ENCODE measurements at regions not wholly inside any gene's neighbourhood (a gene's known extent, or its start where the extent isn't known, plus 50 kb on each side); places are given as distances from the start of the nearest gene placed in this dataset.

DNA sequence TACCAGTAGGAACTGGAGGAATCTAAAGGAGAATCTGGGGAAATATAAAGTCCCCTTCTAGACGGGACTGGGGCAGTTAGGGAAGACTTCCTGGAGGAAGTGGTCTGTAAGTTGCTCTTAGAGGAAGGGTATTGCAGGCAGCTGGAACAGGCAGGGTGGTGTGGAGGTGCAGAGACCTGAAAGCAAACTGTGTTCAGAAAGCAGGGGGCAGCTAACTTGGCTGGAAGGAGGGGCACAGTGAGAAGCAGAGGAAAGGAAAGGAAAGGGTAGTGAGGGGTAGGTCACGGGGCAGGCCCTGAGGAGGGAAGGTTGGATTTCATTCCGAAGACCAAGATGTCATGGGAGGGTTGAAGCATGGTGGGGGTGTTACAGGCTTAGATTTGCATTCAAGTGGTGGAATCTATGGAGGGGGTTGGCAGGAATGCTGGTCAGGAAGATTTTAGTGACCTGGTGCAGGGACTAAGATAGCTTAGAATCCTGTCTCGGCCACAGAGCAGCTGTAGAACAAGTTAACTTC, 240.7 kb downstream of the FOXD2 start:
- no peaks in the 10 kb centered on the region for H3K4me1 Mint-ChIP-seq
- ATAC-seq: no peak
- Histone ChIP-seq H3K27ac (ENCODE audit: low read length) (no peak overlapping the region), H3K27me3 (ENCODE audit: control insufficient read depth, insufficient read depth, low read length) (no peaks in the 10 kb centered on the region), H3K36me3 (ENCODE audit: control insufficient read depth, insufficient read depth, low read length) (no peaks in the 10 kb centered on the region), H3K9me3 (ENCODE audit: control insufficient read depth, insufficient read depth, low read length) (no peaks in the 10 kb centered on the region), H3K4me3 (ENCODE audit: low read length) (no peak overlapping the region), H3K4me1 (ENCODE audit: control insufficient read depth, insufficient read depth, low read length) (no peaks in the 10 kb centered on the region)
- no peak overlapping the region for H3K27ac Mint-ChIP-seq
- intact Hi-C loops (cut with micrococcal nuclease): no loop called here
- TF ChIP-seq, protein P1, sequence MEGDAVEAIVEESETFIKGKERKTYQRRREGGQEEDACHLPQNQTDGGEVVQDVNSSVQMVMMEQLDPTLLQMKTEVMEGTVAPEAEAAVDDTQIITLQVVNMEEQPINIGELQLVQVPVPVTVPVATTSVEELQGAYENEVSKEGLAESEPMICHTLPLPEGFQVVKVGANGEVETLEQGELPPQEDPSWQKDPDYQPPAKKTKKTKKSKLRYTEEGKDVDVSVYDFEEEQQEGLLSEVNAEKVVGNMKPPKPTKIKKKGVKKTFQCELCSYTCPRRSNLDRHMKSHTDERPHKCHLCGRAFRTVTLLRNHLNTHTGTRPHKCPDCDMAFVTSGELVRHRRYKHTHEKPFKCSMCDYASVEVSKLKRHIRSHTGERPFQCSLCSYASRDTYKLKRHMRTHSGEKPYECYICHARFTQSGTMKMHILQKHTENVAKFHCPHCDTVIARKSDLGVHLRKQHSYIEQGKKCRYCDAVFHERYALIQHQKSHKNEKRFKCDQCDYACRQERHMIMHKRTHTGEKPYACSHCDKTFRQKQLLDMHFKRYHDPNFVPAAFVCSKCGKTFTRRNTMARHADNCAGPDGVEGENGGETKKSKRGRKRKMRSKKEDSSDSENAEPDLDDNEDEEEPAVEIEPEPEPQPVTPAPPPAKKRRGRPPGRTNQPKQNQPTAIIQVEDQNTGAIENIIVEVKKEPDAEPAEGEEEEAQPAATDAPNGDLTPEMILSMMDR (IDR thresholded peaks at IDR 0.05): no peak
- 79% methylated on average over 4 of the region's 4 CpGs for WGBS (ENCODE audit: insufficient coverage)
- no peaks in the 10 kb centered on the region for H3K9me3 Mint-ChIP-seq
- peaks cover under 1 to 18% of the 10 kb centered on the region in 2 donors for H3K27me3 Mint-ChIP-seq (ENCODE audit: low read depth in 2 of 2)
- no peak overlapping the region for H3K4me3 Mint-ChIP-seq
- no peaks in the 10 kb centered on the region for H3K36me3 Mint-ChIP-seq
- DNase-seq: no peak

DNA sequence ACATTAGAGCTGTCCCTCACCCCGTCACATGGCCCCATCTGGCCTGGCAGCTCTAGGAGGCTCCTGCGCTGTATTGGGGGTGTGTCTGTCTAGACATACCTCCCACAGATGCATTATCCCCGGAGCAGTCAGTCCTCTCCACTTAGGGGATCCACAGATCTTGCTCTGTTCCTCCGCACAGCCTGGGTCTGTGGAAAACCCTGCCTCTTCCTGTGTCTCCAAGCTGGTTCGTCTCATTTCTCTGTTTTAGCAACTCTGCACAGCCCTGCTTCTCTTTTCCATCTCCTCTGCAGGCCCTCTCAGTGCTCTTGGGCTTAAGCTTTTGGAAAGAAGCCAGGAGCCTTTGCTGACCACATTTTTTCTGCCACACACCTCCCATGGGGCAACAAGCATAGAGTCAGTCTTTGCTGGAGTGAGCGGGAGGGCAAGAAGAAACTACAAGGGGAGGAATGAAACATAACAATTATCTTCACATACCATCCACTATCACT, 241.5 kb downstream of the FOXD2 start:
- H3K27me3 Mint-ChIP-seq (ENCODE audit: low read depth in 2 of 2): peaks cover 0 to 21% of the 10 kb centered on the region in 2 donors
- no peaks in the 10 kb centered on the region for H3K36me3 ChIP-seq (ENCODE audit: control insufficient read depth, insufficient read depth, low read length)
- TF ChIP-seq, protein P1 (IDR thresholded peaks at IDR 0.05): no peak
- WGBS (ENCODE audit: insufficient coverage): 47% methylated on average over 4 of the region's 6 CpGs
- no peak overlapping the region for H3K27ac ChIP-seq (ENCODE audit: low read length)
- H3K36me3 Mint-ChIP-seq: no peaks in the 10 kb centered on the region
- H3K4me1 Mint-ChIP-seq: no peaks in the 10 kb centered on the region
- intact Hi-C loops (cut with micrococcal nuclease): no loop called here
- no peak overlapping the region for H3K27ac Mint-ChIP-seq
- H3K4me3 ChIP-seq (ENCODE audit: low read length): no peak overlapping the region
- no peaks in the 10 kb centered on the region for H3K27me3 ChIP-seq (ENCODE audit: control insufficient read depth, insufficient read depth, low read length)
- H3K9me3 Mint-ChIP-seq: no peaks in the 10 kb centered on the region
- H3K4me1 ChIP-seq (ENCODE audit: control insufficient read depth, insufficient read depth, low read length): no peaks in the 10 kb centered on the region
- no peak overlapping the region for H3K4me3 Mint-ChIP-seq
- no peaks in the 10 kb centered on the region for H3K9me3 ChIP-seq (ENCODE audit: control insufficient read depth, insufficient read depth, low read length)
- ATAC-seq: no peak
- no peak for DNase-seq

DNA sequence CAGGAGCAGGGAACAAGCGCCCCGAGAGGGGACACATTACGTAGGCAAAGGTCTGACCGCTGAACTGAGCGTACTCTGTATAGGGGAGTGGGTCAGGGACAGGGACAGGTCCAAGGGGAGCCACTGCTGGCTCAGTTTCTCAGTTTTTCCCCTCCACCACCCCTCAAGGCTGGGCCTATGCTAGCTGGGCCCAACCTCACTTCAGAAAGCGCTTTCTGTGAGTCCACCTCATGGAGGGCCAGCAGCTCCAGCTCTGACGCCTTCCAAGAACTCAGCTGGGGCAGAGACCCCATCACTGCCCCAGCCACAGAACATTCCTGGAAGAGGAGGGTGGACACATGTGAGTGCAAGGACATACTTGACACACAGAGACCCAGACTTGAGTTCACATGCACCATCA, 242.0 kb downstream of the FOXD2 start:
- no peak overlapping the region for H3K4me3 Mint-ChIP-seq
- H3K4me3 ChIP-seq (ENCODE audit: low read length): no peak overlapping the region
- no peak overlapping the region for H3K27ac ChIP-seq (ENCODE audit: low read length)
- 88% methylated on average over 7 of the region's 7 CpGs for WGBS (ENCODE audit: insufficient coverage)
- H3K9me3 Mint-ChIP-seq: no peaks in the 10 kb centered on the region
- DNase-seq (no peak), ATAC-seq (no peak)
- no peaks in the 10 kb centered on the region for H3K36me3 Mint-ChIP-seq
- H3K4me1 ChIP-seq (ENCODE audit: control insufficient read depth, insufficient read depth, low read length): no peaks in the 10 kb centered on the region
- H3K27me3 ChIP-seq (ENCODE audit: control insufficient read depth, insufficient read depth, low read length): no peaks in the 10 kb centered on the region
- TF ChIP-seq, protein P1 (IDR thresholded peaks at IDR 0.05): no peak
- H3K9me3 ChIP-seq (ENCODE audit: control insufficient read depth, insufficient read depth, low read length): no peaks in the 10 kb centered on the region
- H3K27me3 Mint-ChIP-seq (ENCODE audit: low read depth in 2 of 2): peaks cover 0 to 21% of the 10 kb centered on the region in 2 donors
- no peak overlapping the region for H3K27ac Mint-ChIP-seq
- intact Hi-C loops (cut with micrococcal nuclease): no loop called here
- no peaks in the 10 kb centered on the region for H3K36me3 ChIP-seq (ENCODE audit: control insufficient read depth, insufficient read depth, low read length)
- H3K4me1 Mint-ChIP-seq: no peaks in the 10 kb centered on the region

DNA sequence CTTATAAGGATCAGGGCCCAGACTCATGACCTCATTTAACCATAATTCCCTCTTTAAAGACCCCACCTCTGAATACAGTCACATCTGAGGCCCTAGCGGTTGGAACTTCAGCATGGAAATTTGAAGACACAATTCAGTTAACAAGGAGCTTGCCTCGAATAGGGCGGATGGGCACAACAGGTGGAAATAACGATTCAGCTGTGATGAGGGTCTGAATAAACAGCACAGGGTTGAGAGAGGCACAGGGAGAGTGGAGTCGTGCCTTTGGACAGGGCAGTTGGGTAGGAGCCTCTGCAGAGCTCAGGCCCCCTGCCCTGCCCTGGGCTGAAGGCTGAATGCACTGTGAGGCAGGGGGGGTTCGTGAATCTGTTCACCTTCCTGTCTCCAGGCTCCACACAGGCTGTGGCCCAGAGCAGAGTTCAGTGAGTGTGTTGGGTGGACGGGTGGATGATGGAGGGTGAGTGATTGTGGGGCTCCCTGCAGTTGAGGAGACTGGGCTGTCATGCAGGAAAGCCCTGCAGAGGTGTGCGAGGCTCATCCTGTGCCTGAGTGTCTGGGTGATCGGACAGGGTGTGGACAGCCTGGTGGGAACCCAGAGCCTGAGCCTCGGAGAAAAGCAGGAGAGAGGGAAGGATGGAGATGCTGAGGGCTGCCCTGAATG, 243.1 kb downstream of the FOXD2 start:
- peaks cover 0 to 18% of the 10 kb centered on the region in 2 donors for H3K27me3 Mint-ChIP-seq (ENCODE audit: low read depth in 2 of 2)
- WGBS (ENCODE audit: insufficient coverage): 85% methylated on average over 10 of the region's 10 CpGs

More for the DNA sequence above, 243.1 kb downstream of the FOXD2 start:
- no peak overlapping the region for H3K27ac ChIP-seq (ENCODE audit: low read length)
- Mint-ChIP-seq H3K36me3 (no peaks in the 10 kb centered on the region), H3K9me3 (no peaks in the 10 kb centered on the region), H3K4me3 (no peak overlapping the region), H3K27ac (no peak overlapping the region), H3K4me1 (no peaks in the 10 kb centered on the region)
- H3K9me3 ChIP-seq (ENCODE audit: control insufficient read depth, insufficient read depth, low read length): no peaks in the 10 kb centered on the region
- TF ChIP-seq, protein P1 (IDR thresholded peaks at IDR 0.05): no peak
- no peak for ATAC-seq
- no peaks in the 10 kb centered on the region for H3K27me3 ChIP-seq (ENCODE audit: control insufficient read depth, insufficient read depth, low read length)
- intact Hi-C loops (cut with micrococcal nuclease): no loop called here
- H3K36me3 ChIP-seq (ENCODE audit: control insufficient read depth, insufficient read depth, low read length): no peaks in the 10 kb centered on the region
- no peak overlapping the region for H3K4me3 ChIP-seq (ENCODE audit: low read length)
- no peaks in the 10 kb centered on the region for H3K4me1 ChIP-seq (ENCODE audit: control insufficient read depth, insufficient read depth, low read length)
- DNase-seq: no peak
